GM12878 (cell line): ENCODE measurements at regions not wholly inside any gene's neighbourhood (a gene's known extent, or its start where the extent isn't known, plus 50 kb on each side); places are given as distances from the start of the nearest gene placed in this dataset.

Source experiments
- ATAC-seq: fragments of 200-7000 bp; cut with Tn5 transposase; 3 replicates; pipeline ENCODE4 v1.9.1; 2020; ENCODE audit warnings: mild to moderate bottlenecking, moderate library complexity
- BruUV-seq: library from RNA; stranded (reverse); fragments of 400-500 nt; replicated peaks from 2 replicates; lab custom pipeline; 2021; lab: Mats Ljungman, UMichigan
- CTCF ChIA-PET: fragments of 300-600 bp; sonication (Branson Sonifier 250); formaldehyde crosslinking; extraction: SDS; loops from one replicate; lab custom pipeline; 2021; ENCODE audit warnings: inconsistent platforms; lab: Yijun Ruan, JAX
- POLR2A ChIA-PET: fragments of 350-600 bp; formaldehyde crosslinking; extraction: SDS; loops from one replicate; lab custom pipeline; 2021; ENCODE audit warnings: inconsistent platforms; lab: Charles Lee
- RAD21 ChIA-PET: fragments of 300-600 bp; sonication (Branson Sonifier 250); formaldehyde crosslinking; loops from one replicate; lab custom pipeline; 2023; ENCODE audit warnings: antibody characterized with exemption; ENCODE audit not compliant: unreplicated experiment; lab: Charles Lee
- SMC1A ChIA-PET: fragments of 300-600 bp; sonication (Branson Sonifier 250); formaldehyde crosslinking; loops from one replicate; lab custom pipeline; 2023; ENCODE audit not compliant: unreplicated experiment, uncharacterized antibody; lab: Charles Lee
- DNase-seq: peaks from one replicate; pipeline ENCODE4 v3.0.0-alpha.2; 2011; ENCODE audit warnings: low read depth, low spot score
- FAIRE-seq: peaks from 3 replicates; lab custom pipeline; 2011; peaks lifted over from hg19 to GRCh38; lab: Jason Lieb, UNC
- H2AFZ ChIP-seq: 2 replicates; pipeline ENCODE4 v1.6.0; 2011; ENCODE audit warnings: low read depth, low read length, control low read depth; ENCODE audit not compliant: control insufficient read depth
- H3K27ac ChIP-seq: 2 replicates; pipeline ENCODE4 v1.5.1; 2011; ENCODE audit warnings: control low read depth; ENCODE audit not compliant: control insufficient read depth, insufficient read depth
- H3K27me3 ChIP-seq, 2 experiments: replicated peaks in 1 of 2; 2 replicates each; pipeline versions ENCODE4 v1.6.0 to v1.6.1; 2011; ENCODE audit warnings: low read length in 1 of 2; ENCODE audit not compliant: control insufficient read depth in 2 of 2, insufficient read depth in 2 of 2
- H3K36me3 ChIP-seq, 2 experiments: 2 replicates each; pipeline ENCODE4 v1.5.1; 2011; ENCODE audit warnings: low read length in 1 of 2; ENCODE audit not compliant: control insufficient read depth in 2 of 2, insufficient read depth in 2 of 2
- H3K4me1 ChIP-seq: 2 replicates; pipeline ENCODE4 v1.6.1; 2011; ENCODE audit warnings: mild to moderate bottlenecking, low read length, moderate library complexity, mixed read lengths; ENCODE audit not compliant: control insufficient read depth, insufficient read depth
- H3K4me2 ChIP-seq: 2 replicates; pipeline ENCODE4 v1.6.0; 2011; ENCODE audit warnings: control low read depth; ENCODE audit not compliant: control insufficient read depth, insufficient read depth
- H3K4me3 ChIP-seq: fragments of 200-600 bp; sonication (generic); 2 replicates; pipeline ENCODE4 v1.5.1; 2016
- H3K79me2 ChIP-seq: 2 replicates; pipeline ENCODE4 v1.6.0; 2011; ENCODE audit warnings: low read length; ENCODE audit not compliant: control insufficient read depth, insufficient read depth
- H3K9ac ChIP-seq: 2 replicates; pipeline ENCODE4 v1.8.0; 2011; ENCODE audit warnings: low read length, control low read depth, mixed read lengths; ENCODE audit not compliant: control insufficient read depth, insufficient read depth
- H3K9me3 ChIP-seq: replicated peaks from 3 replicates; pipeline ENCODE4 v1.5.1; 2011; ENCODE audit warnings: mild to moderate bottlenecking, low read length; ENCODE audit not compliant: control insufficient read depth, insufficient read depth
- H4K20me1 ChIP-seq: 2 replicates; pipeline ENCODE4 v1.6.0; 2011; ENCODE audit not compliant: control insufficient read depth, insufficient read depth
- BACH1 ChIP-seq: fragments of 450-650 bp; IDR thresholded peaks from 2 replicates; pipeline ENCODE4 v1.6.1; 2017; ENCODE audit warnings: mild to moderate bottlenecking, borderline replicate concordance
- CREM ChIP-seq: IDR thresholded peaks from 2 replicates; pipeline ENCODE4 v1.6.1; 2014; ENCODE audit warnings: antibody characterized with exemption, low read depth
- EGR1 ChIP-seq, 2 experiments: IDR thresholded peaks; 1 replicate in 1 of 2; 2 replicates in 1 of 2; pipeline ENCODE4 v1.6.1; 2011 to 2012; ENCODE audit warnings: low read depth in 2 of 2, low read length in 2 of 2, borderline replicate concordance in 1 of 2, mild to moderate bottlenecking in 1 of 2, moderate library complexity in 1 of 2
- EZH2 ChIP-seq: IDR thresholded peaks from 2 replicates; pipeline ENCODE4 v1.6.1; 2012; ENCODE audit warnings: low read depth, mild to moderate bottlenecking, control low read depth, inconsistent platforms, low read length, borderline replicate concordance; ENCODE audit not compliant: control insufficient read depth
- FOXK2 ChIP-seq: fragments of 450-650 bp; IDR thresholded peaks from 2 replicates; pipeline ENCODE4 v1.6.1; 2017; ENCODE audit warnings: mild to moderate bottlenecking, moderate library complexity
- MEF2A ChIP-seq: IDR thresholded peaks from 2 replicates; pipeline ENCODE4 v1.6.1; 2011; ENCODE audit warnings: low read depth, mild to moderate bottlenecking, low read length, moderate library complexity; ENCODE audit not compliant: insufficient read depth
- MEF2B ChIP-seq: fragments of 450-650 bp; IDR thresholded peaks from 2 replicates; pipeline ENCODE4 v1.6.1; 2018; ENCODE audit warnings: mild to moderate bottlenecking, moderate library complexity; ENCODE audit not compliant: partially characterized antibody, poor library complexity, severe bottlenecking
- MTA3 ChIP-seq: IDR thresholded peaks from 2 replicates; pipeline ENCODE4 v1.6.1; 2012; ENCODE audit warnings: low read length, inconsistent platforms, borderline replicate concordance
- NFYA ChIP-seq: IDR thresholded peaks from 2 replicates; pipeline ENCODE4 v1.6.1; 2011; ENCODE audit warnings: low read depth, mild to moderate bottlenecking, low read length, improper control_type of control experiment, borderline replicate concordance
- RCOR1 ChIP-seq: conservative IDR thresholded peaks from 2 replicates; pipeline ENCODE4 v1.6.1; 2012; ENCODE audit warnings: low read depth, low read length, improper control_type of control experiment
- SMAD5 ChIP-seq: IDR thresholded peaks from 2 replicates; pipeline ENCODE4 v1.6.1; 2016; ENCODE audit warnings: antibody characterized with exemption, low read depth
- SUZ12 ChIP-seq: fragments of 200-600 bp; sonication (generic); IDR thresholded peaks from one replicate; pipeline ENCODE4 v1.6.1; 2018; ENCODE audit warnings: antibody characterized with exemption, mild to moderate bottlenecking; ENCODE audit not compliant: unreplicated experiment
- TCF3 ChIP-seq: IDR thresholded peaks from 2 replicates; pipeline ENCODE4 v1.6.1; 2012; ENCODE audit warnings: low read depth, mild to moderate bottlenecking, low read length, borderline replicate concordance; ENCODE audit not compliant: insufficient read depth
- WGBS: methylation state at CpG from one replicate; pipeline ENCODE4 v1.1.6; 2016; ENCODE audit warnings: low lambda C conversion rate; ENCODE audit not compliant: insufficient replicate concordance, insufficient coverage; ENCODE audit errors: missing lambda C conversion rate; 5-methylcytosine and 5-hydroxymethylcytosine counted together
- in situ Hi-C: fragments of 300-500 bp; cut with MboI; formaldehyde crosslinking; loops from 9 replicates; pipeline ENCODE4 v1.14.3; 2018; ENCODE audit warnings: mixed read lengths
- intact Hi-C: fragments of 100-400 bp; cut with micrococcal nuclease; formaldehyde crosslinking; loops from one replicate; pipeline ENCODE4 v1.14.2; 2022; ENCODE audit not compliant: unreplicated experiment
- TF ChIP-seq, protein P1 (sequence below): fragments of 450-650 bp; IDR thresholded peaks from 2 replicates; pipeline ENCODE4 v1.6.1; 2017; ENCODE audit warnings: antibody characterized with exemption, mild to moderate bottlenecking, moderate library complexity
- TF ChIP-seq, protein P2 (sequence below): fragments of 450-650 bp; conservative IDR thresholded peaks from 2 replicates; pipeline ENCODE4 v1.6.1; 2017; ENCODE audit warnings: mild to moderate bottlenecking, moderate library complexity
- TF ChIP-seq, protein P3 (sequence below): IDR thresholded peaks from 2 replicates; pipeline ENCODE4 v1.6.1; 2011; ENCODE audit warnings: borderline replicate concordance, low read depth, mild to moderate bottlenecking, moderate library complexity, low read length; ENCODE audit not compliant: insufficient read depth, poor library complexity, severe bottlenecking

DNA sequence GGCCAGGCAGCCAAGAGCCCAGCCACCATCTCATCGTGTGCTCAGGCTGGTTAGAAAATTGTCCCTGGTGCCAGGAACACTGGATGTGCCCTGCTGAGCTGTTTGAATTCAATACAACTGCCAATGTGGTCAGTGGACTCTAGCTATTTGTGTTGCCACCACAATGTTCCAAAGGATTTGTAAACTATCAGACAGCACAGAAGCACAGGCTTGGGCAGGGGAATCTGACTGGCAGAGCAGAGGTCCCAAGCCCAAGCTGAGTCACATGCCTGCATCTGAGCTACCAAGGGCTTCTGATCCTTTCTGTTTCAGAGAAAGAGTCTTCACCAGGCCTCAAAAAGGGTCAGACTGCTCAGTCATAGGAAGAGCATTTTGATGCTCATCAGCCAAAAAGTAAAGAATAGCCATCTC lies 232.1 kb upstream of the SEMA3C start:
- ATAC-seq (no peak), DNase-seq (no peak), FAIRE-seq (no peak)
- in situ Hi-C loops, result no loop called here
- Histone ChIP-seq H3K27me3 (no peaks in the 10 kb centered on the region), H3K4me2 (no peak overlapping the region), H4K20me1 (no peaks in the 10 kb centered on the region), H3K79me2 (no peaks in the 10 kb centered on the region), H2AFZ (no peak overlapping the region), H3K4me3 (no peak overlapping the region), H3K9me3 (no peaks in the 10 kb centered on the region), H3K9ac (no peak overlapping the region), H3K36me3 (no peaks in the 10 kb centered on the region), H3K27ac (no peak overlapping the region), H3K4me1 (no peaks in the 10 kb centered on the region)
- TF ChIP-seq MTA3 (no peak), FOXK2 (no peak), MEF2B (no peak), MEF2A (no peak), SUZ12 (no peak), CREM (no peak), TCF3 (no peak), NFYA (no peak), EGR1 (IDR thresholded peaks at IDR 0.05; ENCODE audit: borderline replicate concordance in 1 of 2, low read depth in 2 of 2, low read length in 2 of 2) (no peak), EZH2 (no peak), RCOR1 (no peak), BACH1 (no peak), SMAD5 (no peak)
- TF ChIP-seq, protein P1, sequence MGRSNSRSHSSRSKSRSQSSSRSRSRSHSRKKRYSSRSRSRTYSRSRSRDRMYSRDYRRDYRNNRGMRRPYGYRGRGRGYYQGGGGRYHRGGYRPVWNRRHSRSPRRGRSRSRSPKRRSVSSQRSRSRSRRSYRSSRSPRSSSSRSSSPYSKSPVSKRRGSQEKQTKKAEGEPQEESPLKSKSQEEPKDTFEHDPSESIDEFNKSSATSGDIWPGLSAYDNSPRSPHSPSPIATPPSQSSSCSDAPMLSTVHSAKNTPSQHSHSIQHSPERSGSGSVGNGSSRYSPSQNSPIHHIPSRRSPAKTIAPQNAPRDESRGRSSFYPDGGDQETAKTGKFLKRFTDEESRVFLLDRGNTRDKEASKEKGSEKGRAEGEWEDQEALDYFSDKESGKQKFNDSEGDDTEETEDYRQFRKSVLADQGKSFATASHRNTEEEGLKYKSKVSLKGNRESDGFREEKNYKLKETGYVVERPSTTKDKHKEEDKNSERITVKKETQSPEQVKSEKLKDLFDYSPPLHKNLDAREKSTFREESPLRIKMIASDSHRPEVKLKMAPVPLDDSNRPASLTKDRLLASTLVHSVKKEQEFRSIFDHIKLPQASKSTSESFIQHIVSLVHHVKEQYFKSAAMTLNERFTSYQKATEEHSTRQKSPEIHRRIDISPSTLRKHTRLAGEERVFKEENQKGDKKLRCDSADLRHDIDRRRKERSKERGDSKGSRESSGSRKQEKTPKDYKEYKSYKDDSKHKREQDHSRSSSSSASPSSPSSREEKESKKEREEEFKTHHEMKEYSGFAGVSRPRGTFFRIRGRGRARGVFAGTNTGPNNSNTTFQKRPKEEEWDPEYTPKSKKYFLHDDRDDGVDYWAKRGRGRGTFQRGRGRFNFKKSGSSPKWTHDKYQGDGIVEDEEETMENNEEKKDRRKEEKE, result no peak
- TF ChIP-seq, protein P2, sequence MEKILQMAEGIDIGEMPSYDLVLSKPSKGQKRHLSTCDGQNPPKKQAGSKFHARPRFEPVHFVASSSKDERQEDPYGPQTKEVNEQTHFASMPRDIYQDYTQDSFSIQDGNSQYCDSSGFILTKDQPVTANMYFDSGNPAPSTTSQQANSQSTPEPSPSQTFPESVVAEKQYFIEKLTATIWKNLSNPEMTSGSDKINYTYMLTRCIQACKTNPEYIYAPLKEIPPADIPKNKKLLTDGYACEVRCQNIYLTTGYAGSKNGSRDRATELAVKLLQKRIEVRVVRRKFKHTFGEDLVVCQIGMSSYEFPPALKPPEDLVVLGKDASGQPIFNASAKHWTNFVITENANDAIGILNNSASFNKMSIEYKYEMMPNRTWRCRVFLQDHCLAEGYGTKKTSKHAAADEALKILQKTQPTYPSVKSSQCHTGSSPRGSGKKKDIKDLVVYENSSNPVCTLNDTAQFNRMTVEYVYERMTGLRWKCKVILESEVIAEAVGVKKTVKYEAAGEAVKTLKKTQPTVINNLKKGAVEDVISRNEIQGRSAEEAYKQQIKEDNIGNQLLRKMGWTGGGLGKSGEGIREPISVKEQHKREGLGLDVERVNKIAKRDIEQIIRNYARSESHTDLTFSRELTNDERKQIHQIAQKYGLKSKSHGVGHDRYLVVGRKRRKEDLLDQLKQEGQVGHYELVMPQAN, result no peak
- TF ChIP-seq, protein P3, sequence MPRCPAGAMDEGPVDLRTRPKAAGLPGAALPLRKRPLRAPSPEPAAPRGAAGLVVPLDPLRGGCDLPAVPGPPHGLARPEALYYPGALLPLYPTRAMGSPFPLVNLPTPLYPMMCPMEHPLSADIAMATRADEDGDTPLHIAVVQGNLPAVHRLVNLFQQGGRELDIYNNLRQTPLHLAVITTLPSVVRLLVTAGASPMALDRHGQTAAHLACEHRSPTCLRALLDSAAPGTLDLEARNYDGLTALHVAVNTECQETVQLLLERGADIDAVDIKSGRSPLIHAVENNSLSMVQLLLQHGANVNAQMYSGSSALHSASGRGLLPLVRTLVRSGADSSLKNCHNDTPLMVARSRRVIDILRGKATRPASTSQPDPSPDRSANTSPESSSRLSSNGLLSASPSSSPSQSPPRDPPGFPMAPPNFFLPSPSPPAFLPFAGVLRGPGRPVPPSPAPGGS, result no peak
- RAD21 ChIA-PET, result no interaction called here
- CTCF ChIA-PET, result no interaction called here
- SMC1A ChIA-PET, result interaction anchor here (0.6 kb wide), 2 partner anchors 654 to 1858 kb away, joined by 3 read pairs; no protein-coding TSS in a partner anchor
- WGBS, result 0% methylated on average over 1 of the region's 1 CpG
- BruUV-seq, result no TSS peak
- intact Hi-C loops, result no loop called here
- POLR2A ChIA-PET, result no interaction called here
